GM21447 (cell line): ENCODE measurements at regions not wholly inside any gene's neighbourhood (a gene's known extent, or its start where the extent isn't known, plus 50 kb on each side); places are given as distances from the start of the nearest gene placed in this dataset.

Source experiments
- ATAC-seq: cut with Tn5 transposase; IDR thresholded peaks from one replicate; pipeline ENCODE4 v1.9.1; 2021; ENCODE audit not compliant: unreplicated experiment

- ATAC-seq: no peak
These were observed 64.4 kb upstream of the SPATA31E1 start for GRCh38 chr9:87818308-87818707.

- no peak for ATAC-seq
These were observed 58.3 kb upstream of the SPATA31E1 start for GRCh38 chr9:87824216-87824875.

GRCh38 chr9:87824886-87825285 is 57.8 kb upstream of the SPATA31E1 start:
- ATAC-seq: no peak

- ATAC-seq: no peak
These were observed 56.3 kb upstream of the SPATA31E1 start for GRCh38 chr9:87826331-87826730.

DNA sequence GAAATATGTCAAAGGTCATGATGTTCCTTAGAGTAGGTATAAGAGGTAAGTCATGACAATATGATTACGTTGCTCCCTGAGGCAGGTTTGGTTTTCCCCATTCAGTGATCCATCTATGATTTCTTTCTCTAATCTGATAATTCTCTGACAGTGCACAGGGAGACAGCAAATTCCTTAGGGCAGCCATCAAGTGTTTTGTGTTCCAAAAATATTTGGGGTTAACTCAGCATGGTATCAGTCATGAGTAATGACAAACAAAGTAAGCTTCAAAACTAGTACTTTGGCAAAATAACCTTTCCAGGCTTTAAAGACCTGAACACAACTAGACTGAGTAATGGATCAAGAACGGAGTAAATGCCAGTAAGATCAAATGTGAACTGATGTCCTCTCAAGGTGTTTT is 55.3 kb upstream of the SPATA31E1 start:
- no peak for ATAC-seq

- ATAC-seq: no peak
These were observed 52.9 kb upstream of the SPATA31E1 start for GRCh38 chr9:87829756-87830155.

DNA sequence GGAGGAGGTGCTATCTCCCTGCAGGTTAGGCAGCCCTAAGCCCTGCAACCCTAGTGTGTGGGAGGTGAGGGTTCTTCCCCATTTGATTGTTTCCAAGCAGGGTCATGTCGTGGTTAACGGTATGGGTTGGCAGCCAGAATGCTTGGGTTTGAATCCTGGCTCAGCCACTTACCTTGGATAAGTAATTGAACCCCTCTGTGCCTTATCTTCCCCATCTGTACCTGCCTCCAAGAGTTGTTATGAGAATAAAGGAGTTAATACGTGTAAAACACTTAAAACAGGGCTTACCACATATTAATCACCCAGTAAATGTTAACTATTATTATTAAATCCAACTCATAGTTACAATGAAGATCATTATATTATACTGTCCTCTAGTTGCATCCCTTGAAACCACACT is 52.2 kb upstream of the SPATA31E1 start:
- no peak for ATAC-seq

DNA sequence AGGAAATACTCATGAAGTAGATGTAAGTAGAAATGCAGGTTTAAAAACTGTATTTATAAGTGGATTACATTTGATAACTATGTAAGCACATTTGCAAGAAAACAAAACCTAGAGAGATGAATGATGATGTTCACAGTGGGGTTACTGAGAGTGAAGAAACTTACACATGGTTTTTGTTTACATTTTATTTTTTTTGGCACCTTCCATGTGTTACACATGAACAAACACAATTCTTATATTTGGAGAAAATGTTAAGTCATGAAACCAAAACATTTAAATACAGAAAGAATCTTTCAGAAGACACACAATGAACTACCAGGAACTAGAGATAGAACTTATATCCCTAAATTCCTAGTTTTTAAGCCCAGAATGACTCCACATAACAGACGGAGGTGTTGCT is 51.5 kb upstream of the SPATA31E1 start:
- ATAC-seq: no peak
